Mesendoderm (in vitro differentiated cells): ENCODE measurements at regions not wholly inside any gene's neighbourhood (a gene's known extent, or its start where the extent isn't known, plus 50 kb on each side); places are given as distances from the start of the nearest gene placed in this dataset.
A peak's percentile ranks its signal among the peaks of the same experiment; 100 is the strongest.

Experiments
- DNase-seq: peaks from one replicate; pipeline ENCODE4 v3.0.0; 2013
- H2AK5ac ChIP-seq: 2 replicates; pipeline ENCODE4 v1.6.1; 2013; ENCODE audit warnings: low read length, inconsistent platforms
- H2BK120ac ChIP-seq: 2 replicates; pipeline ENCODE4 v1.6.1; 2013; ENCODE audit warnings: low read depth, mild to moderate bottlenecking, low read length, moderate library complexity, mixed read lengths
- H2BK15ac ChIP-seq: replicated peaks from 2 replicates; pipeline ENCODE4 v1.6.1; 2013; ENCODE audit warnings: low read depth, mild to moderate bottlenecking, moderate library complexity
- H2BK5ac ChIP-seq: 2 replicates; pipeline ENCODE4 v1.6.1; 2013; ENCODE audit warnings: low read length, inconsistent platforms
- H3K18ac ChIP-seq: 2 replicates; pipeline ENCODE4 v1.6.1; 2013; ENCODE audit warnings: mild to moderate bottlenecking, low read length, mixed read lengths
- H3K23ac ChIP-seq: one replicate; pipeline ENCODE4 v1.6.1; 2013; ENCODE audit warnings: low read length
- H3K27ac ChIP-seq: 2 replicates; pipeline ENCODE4 v1.5.1; 2013; ENCODE audit warnings: low read depth, mild to moderate bottlenecking, inconsistent platforms, low read length, moderate library complexity
- H3K27me3 ChIP-seq: 2 replicates; pipeline ENCODE4 v1.6.1; 2013; ENCODE audit warnings: low read length, control low read depth, mild to moderate bottlenecking, inconsistent platforms; ENCODE audit not compliant: insufficient read depth, poor library complexity
- H3K36me3 ChIP-seq: 2 replicates; pipeline ENCODE4 v1.6.1; 2013; ENCODE audit warnings: low read length, inconsistent platforms; ENCODE audit not compliant: control insufficient read depth, insufficient read depth
- H3K4ac ChIP-seq: one replicate; pipeline ENCODE4 v1.6.1; 2013; ENCODE audit warnings: low read depth, mild to moderate bottlenecking, low read length, moderate library complexity
- H3K4me1 ChIP-seq: 2 replicates; pipeline ENCODE4 v1.6.1; 2013; ENCODE audit warnings: low read depth, low read length, inconsistent platforms; ENCODE audit not compliant: control insufficient read depth
- H3K4me2 ChIP-seq: 2 replicates; pipeline ENCODE4 v1.6.1; 2013; ENCODE audit warnings: low read length
- H3K4me3 ChIP-seq: 2 replicates; pipeline ENCODE4 v1.5.1; 2013; ENCODE audit warnings: mild to moderate bottlenecking, low read length
- H3K56ac ChIP-seq: one replicate; pipeline ENCODE4 v1.6.1; 2013; ENCODE audit warnings: low read length
- H3K79me1 ChIP-seq: 2 replicates; pipeline ENCODE4 v1.6.1; 2013; ENCODE audit warnings: low read length, inconsistent platforms
- H3K79me2 ChIP-seq: 2 replicates; pipeline ENCODE4 v1.6.1; 2013; ENCODE audit warnings: mild to moderate bottlenecking, low read length; ENCODE audit not compliant: control insufficient read depth, insufficient read depth
- H3K9ac ChIP-seq: 2 replicates; pipeline ENCODE4 v1.6.1; 2013; ENCODE audit warnings: low read length, inconsistent platforms
- H4K5ac ChIP-seq: one replicate; pipeline ENCODE4 v1.6.1; 2013; ENCODE audit warnings: low read length
- H4K8ac ChIP-seq: one replicate; pipeline ENCODE4 v1.6.1; 2013; ENCODE audit warnings: low read depth, mild to moderate bottlenecking, control low read depth, low read length, moderate library complexity
- WGBS: extraction: QIAGEN DNeasy Blood & Tissue Kit; methylation state at CpG from one replicate; pipeline ENCODE4 v1.1.7; 2013; ENCODE audit warnings: low lambda C conversion rate, missing lambda C conversion rate; ENCODE audit not compliant: insufficient coverage; ENCODE audit errors: extremely low coverage; 5-methylcytosine and 5-hydroxymethylcytosine counted together

DNA sequence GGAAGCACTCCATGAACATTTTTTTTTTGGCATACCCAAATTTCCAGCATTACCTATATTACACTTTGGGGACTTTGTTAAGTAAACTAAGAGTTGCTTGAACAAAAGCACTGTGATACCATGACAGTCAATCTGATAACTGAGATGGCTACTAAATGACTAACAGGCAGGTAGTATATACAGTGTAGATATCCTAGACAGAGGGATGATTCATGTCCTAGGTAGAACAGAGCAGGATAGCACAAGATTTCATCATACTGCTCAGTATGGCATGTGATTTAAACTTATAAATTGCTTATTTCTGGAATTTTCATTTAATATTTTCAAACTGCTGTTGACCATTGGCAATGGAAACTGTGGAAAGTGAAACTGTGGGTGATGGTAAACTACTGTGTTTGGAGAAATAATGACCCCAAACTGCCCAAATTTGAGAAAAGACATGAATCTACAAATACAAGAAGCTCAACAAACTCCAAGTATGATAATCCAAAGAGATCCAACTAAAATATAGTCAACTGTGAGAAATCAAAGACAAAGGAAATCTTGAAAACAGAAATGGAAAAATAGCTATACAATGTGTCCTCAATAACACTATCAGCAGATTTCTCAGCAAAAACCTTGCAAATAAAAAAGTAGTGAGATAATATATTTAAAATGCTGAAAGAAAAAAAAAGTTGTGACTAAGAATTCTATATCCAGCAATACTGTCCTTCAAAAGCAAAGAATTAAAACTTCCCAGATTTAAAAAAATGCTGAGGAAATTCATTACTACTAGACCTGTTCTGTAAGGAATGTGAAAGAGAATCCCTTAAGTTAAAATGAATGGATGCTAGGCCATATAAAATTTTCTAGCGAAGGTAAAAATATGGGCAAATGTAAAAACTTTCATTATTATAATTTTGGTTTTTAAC lies 410.4 kb downstream of the DUSP10 start:
- no peak for DNase-seq

DNA sequence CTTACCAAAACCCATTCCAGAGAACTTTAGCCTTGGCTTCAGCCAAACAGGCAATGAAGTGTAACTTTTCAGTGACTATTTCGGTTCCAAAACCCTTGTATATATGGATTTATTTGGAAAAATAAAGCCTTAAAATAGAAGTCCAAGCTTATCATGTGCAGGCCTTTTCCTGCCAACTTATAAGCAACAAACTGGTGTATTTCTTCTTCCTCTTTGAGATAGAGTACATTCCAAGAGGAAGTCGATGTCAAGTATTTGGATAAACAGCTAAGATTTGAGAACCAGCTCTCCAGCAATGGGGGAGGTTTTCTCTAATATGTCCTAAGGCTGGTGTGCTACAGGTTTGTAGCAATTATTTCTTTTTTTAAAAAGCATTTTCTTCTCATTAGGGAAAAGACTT lies 407.8 kb downstream of the DUSP10 start:
- H4K5ac ChIP-seq, result no peak overlapping the region
- H3K79me1 ChIP-seq, result no peaks in the 10 kb centered on the region
- no peak overlapping the region for H2BK15ac ChIP-seq
- no peak for DNase-seq
- no peak overlapping the region for H3K18ac ChIP-seq
- WGBS, result no CpG with 5 or more reads among the region's 2 CpGs
- H3K4me3 ChIP-seq, result no peak overlapping the region
- no peak overlapping the region for H3K23ac ChIP-seq
- no peak overlapping the region for H2BK120ac ChIP-seq
- H4K8ac ChIP-seq, result no peak overlapping the region
- no peak overlapping the region for H2AK5ac ChIP-seq
- no peak overlapping the region for H3K4me2 ChIP-seq
- no peak overlapping the region for H3K27ac ChIP-seq
- no peak overlapping the region for H2BK5ac ChIP-seq
- no peaks in the 10 kb centered on the region for H3K79me2 ChIP-seq
- no peak overlapping the region for H3K56ac ChIP-seq
- H3K4ac ChIP-seq, result no peak overlapping the region
- no peaks in the 10 kb centered on the region for H3K4me1 ChIP-seq
- no peak overlapping the region for H3K9ac ChIP-seq
- no peaks in the 10 kb centered on the region for H3K27me3 ChIP-seq
- no peaks in the 10 kb centered on the region for H3K36me3 ChIP-seq

More for the DNA sequence above, 410.4 kb downstream of the DUSP10 start:
- Histone ChIP-seq H2BK15ac (no peak overlapping the region), H3K23ac (no peak overlapping the region), H3K4me3 (no peak overlapping the region), H3K79me2 (no peaks in the 10 kb centered on the region), H3K36me3 (no peaks in the 10 kb centered on the region), H2AK5ac (no peak overlapping the region), H3K27ac (no peak overlapping the region), H3K4ac (no peak overlapping the region), H3K27me3 (no peaks in the 10 kb centered on the region), H4K5ac (no peak overlapping the region), H3K79me1 (no peaks in the 10 kb centered on the region), H3K56ac (no peak overlapping the region), H2BK5ac (no peak overlapping the region), H2BK120ac (no peak overlapping the region), H3K4me2 (no peak overlapping the region), H3K4me1 (no peaks in the 10 kb centered on the region), H3K9ac (no peak overlapping the region), H3K18ac (no peak overlapping the region), H4K8ac (no peak overlapping the region)
- WGBS, result no CpG with 5 or more reads among the region's 1 CpG

DNA sequence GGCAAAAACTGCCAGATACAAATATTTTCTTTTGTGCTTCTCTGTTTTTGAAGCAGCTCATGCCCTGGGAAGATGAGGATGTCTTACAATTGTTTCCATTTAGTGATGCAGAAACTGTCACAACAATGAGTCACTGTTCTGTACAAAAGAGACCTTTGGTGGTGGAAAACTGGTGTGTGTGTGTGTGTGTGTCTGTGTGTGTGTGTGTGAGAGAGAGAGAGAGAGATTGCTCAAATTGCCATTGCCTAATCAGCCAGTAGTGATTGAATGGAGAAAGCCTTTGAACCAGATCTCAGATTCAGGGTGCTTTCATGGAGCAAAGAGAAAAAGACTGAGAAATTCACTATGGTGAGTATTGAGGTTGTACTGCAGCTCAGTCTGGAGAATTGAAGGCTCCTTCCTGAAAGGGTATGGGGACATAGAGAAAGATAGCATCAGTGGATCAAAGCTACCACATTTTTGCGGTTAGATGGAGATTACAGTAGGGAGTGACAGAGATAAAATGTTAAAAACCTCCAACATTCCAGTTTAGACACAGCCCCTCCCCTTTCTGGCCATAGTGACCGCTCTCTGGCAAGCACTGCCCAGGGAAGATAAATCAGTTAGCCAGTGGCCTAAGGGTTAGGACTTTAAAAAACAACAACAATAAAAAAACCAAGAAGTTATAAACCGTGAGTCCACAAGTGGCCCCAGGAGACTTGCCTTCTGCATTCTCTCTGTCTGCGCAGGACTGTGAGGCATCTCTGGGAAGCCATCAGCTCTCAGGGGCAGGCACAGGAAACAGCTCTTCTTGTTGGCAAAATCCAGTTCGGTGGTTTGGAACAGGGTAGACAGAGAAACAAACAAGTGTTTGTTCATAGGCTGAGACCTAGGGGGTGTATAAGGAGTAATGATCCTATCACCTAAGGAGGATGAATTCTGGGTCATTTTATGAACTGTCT lies 406.5 kb downstream of the DUSP10 start:
- H3K27ac ChIP-seq, result no peak overlapping the region

DNA sequence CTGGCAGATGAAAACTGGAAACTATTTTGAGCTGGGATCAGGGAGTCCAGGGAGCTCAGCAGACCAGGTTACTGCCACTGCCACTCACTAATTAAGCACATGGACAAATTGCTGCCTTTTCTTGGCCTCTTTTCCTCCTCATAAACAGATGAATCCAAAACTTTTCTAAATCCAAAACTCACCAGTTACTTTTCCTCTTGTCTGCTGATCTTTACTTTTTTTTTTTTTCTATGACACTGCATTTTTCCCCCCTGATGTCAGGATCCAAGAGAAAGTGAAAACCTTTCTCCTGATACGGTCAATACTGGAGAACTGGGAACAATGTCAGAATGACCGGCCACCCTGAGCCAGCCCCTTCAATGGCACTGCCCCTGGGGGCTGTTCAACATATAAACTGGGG lies 405.8 kb downstream of the DUSP10 start:
- H3K4me2 ChIP-seq, result no peak overlapping the region
- H3K9ac ChIP-seq, result no peak overlapping the region
- H4K5ac ChIP-seq, result no peak overlapping the region
- H3K18ac ChIP-seq, result peak overlapping the region; percentile 65
- no CpG with 5 or more reads among the region's 2 CpGs for WGBS
- no peak overlapping the region for H4K8ac ChIP-seq
- DNase-seq, result peak; percentile 75
- no peaks in the 10 kb centered on the region for H3K79me2 ChIP-seq
- peak overlapping the region; percentile 77 for H3K4ac ChIP-seq
- H3K27ac ChIP-seq, result no peak overlapping the region
- no peak overlapping the region for H3K4me3 ChIP-seq
- H3K36me3 ChIP-seq, result no peaks in the 10 kb centered on the region
- peak overlapping the region; percentile 89 for H2BK120ac ChIP-seq
- no peaks in the 10 kb centered on the region for H3K79me1 ChIP-seq
- H3K56ac ChIP-seq, result no peak overlapping the region
- H2AK5ac ChIP-seq, result no peak overlapping the region
- H3K4me1 ChIP-seq, result no peaks in the 10 kb centered on the region
- no peak overlapping the region for H3K23ac ChIP-seq
- H2BK15ac ChIP-seq, result peak overlapping the region; percentile 93
- H3K27me3 ChIP-seq, result no peaks in the 10 kb centered on the region
- no peak overlapping the region for H2BK5ac ChIP-seq

More for the DNA sequence above, 406.5 kb downstream of the DUSP10 start:
- Histone ChIP-seq H3K36me3 (no peaks in the 10 kb centered on the region), H3K23ac (no peak overlapping the region), H3K79me1 (no peaks in the 10 kb centered on the region), H3K56ac (no peak overlapping the region), H4K8ac (no peak overlapping the region), H3K18ac (peak overlapping the region; percentile 65), H2BK15ac (peak overlapping the region; percentile 93), H2BK5ac (no peak overlapping the region), H4K5ac (no peak overlapping the region), H3K4me1 (no peaks in the 10 kb centered on the region), H3K4me3 (no peak overlapping the region), H3K27me3 (no peaks in the 10 kb centered on the region), H2BK120ac (peak overlapping the region; percentile 89), H2AK5ac (no peak overlapping the region), H3K4ac (peak overlapping the region; percentile 77), H3K79me2 (no peaks in the 10 kb centered on the region), H3K4me2 (no peak overlapping the region), H3K9ac (no peak overlapping the region)
- whole genome bisulfite sequencing, result no CpG with 5 or more reads among the region's 5 CpGs
- DNase-seq, result peak; percentile 93

DNA sequence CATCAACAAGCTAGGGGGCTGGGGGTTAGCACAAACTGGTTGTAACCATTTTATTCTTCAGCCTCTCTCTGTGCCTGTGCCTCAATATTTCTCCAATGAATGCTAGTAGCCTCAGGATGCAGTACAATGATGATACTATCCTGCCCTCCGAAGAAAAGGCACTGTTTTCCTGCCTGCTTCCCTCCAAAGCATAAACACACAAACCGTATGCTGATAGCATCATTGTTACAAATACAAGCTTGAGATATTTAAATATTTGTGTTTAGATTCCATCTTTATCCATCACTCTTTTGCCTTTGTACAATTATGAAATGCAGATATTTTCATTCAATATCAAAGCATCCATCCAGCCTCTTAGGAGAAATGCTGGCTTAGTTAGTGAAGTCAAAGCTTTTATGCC lies 404.8 kb downstream of the DUSP10 start:
- Histone ChIP-seq H3K9ac (no peak overlapping the region), H3K4me2 (no peak overlapping the region), H3K4ac (no peak overlapping the region), H2AK5ac (no peak overlapping the region), H2BK5ac (no peak overlapping the region), H3K79me1 (no peaks in the 10 kb centered on the region), H3K36me3 (no peaks in the 10 kb centered on the region), H2BK15ac (no peak overlapping the region), H2BK120ac (no peak overlapping the region), H3K27ac (no peak overlapping the region), H3K4me3 (no peak overlapping the region), H3K23ac (no peak overlapping the region), H3K4me1 (no peaks in the 10 kb centered on the region), H4K8ac (no peak overlapping the region), H3K56ac (no peak overlapping the region), H3K27me3 (no peaks in the 10 kb centered on the region), H3K79me2 (no peaks in the 10 kb centered on the region), H3K18ac (no peak overlapping the region), H4K5ac (no peak overlapping the region)
- DNase-seq, result no peak
- WGBS, result no CpG with 5 or more reads among the region's 2 CpGs
